ENCODE measurements at regions not wholly inside any gene's neighbourhood (a gene's known extent, or its start where the extent isn't known, plus 50 kb on each side); places are given as distances from the start of the nearest gene placed in this dataset.

- FAIRE-seq (no peak), DNase-seq (ENCODE audit: low read depth, low spot score) (no peak)
- no peaks in the 10 kb centered on the region for H3K36me3 ChIP-seq (ENCODE audit: control insufficient read depth in 2 of 2, extremely low read depth in 1 of 2, insufficient read depth in 2 of 2, low read length in 2 of 2)
These were observed 988.3 kb downstream of the TLE1 start for GRCh38 chr9:80701061-80701460.

GRCh38 chr9:80699511-80699998 is 989.8 kb downstream of the TLE1 start:
- FAIRE-seq (no peak), DNase-seq (ENCODE audit: low read depth, low spot score) (no peak)
- no peak overlapping the region for H3K27ac ChIP-seq (ENCODE audit: insufficient read depth, low read depth, low read length)
- ChIA-PET POLR2A (no interaction called here), CTCF (no interaction called here)
- H2AFZ ChIP-seq (ENCODE audit: low read depth, low read length), result no peak overlapping the region
- no peaks in the 10 kb centered on the region for H4K20me1 ChIP-seq (replicated peaks; ENCODE audit: control insufficient read depth, extremely low read depth, insufficient read depth, low read length)
- dilution Hi-C loops (cut with MboI; ENCODE audit: extremely low pct_ligation_motif_present, low sequenced_read_pairs), result no loop called here
- no peaks in the 10 kb centered on the region for H3K36me3 ChIP-seq (ENCODE audit: control insufficient read depth in 2 of 2, extremely low read depth in 1 of 2, insufficient read depth in 2 of 2, low read length in 2 of 2)
- H3K9me3 ChIP-seq (replicated peaks; ENCODE audit: control insufficient read depth, insufficient read depth, low read length), result peaks cover 3% of the 10 kb centered on the region
- H3K4me2 ChIP-seq (ENCODE audit: insufficient read depth, low read length), result no peak overlapping the region
- intact Hi-C loops (cut with micrococcal nuclease), result no loop called here
- H3K9me1 ChIP-seq (replicated peaks; ENCODE audit: control insufficient read depth, extremely low read depth, insufficient read depth, low read length), result no peaks in the 10 kb centered on the region
- BruUV-seq (replicated peaks), result no TSS peak
- H3K4me3 ChIP-seq (replicated peaks in 1 of 3; ENCODE audit: insufficient read depth in 1 of 3, low read depth in 1 of 3, low read length in 3 of 3), result no peak overlapping the region
- no peak overlapping the region for H3K9ac ChIP-seq (replicated peaks; ENCODE audit: extremely low read depth, insufficient read depth, low read length)
- no peaks in the 10 kb centered on the region for H3K4me1 ChIP-seq (ENCODE audit: control insufficient read depth, extremely low read depth, insufficient read depth, low read length)
- H3K27me3 ChIP-seq (ENCODE audit: control insufficient read depth in 2 of 2, insufficient read depth in 2 of 2, low read length in 2 of 2), result no peaks in the 10 kb centered on the region
- no peaks in the 10 kb centered on the region for H3K79me2 ChIP-seq (ENCODE audit: control insufficient read depth, insufficient read depth, low read length)
- TF ChIP-seq MYC (IDR thresholded peaks at IDR 0.05; ENCODE audit: low read depth, low read length), result no peak

More at GRCh38 chr9:80701061-80701460, 988.3 kb downstream of the TLE1 start:
- ChIA-PET CTCF (no interaction called here), POLR2A (no interaction called here)
- Histone ChIP-seq H3K4me2 (ENCODE audit: insufficient read depth, low read length) (no peak overlapping the region), H3K27me3 (ENCODE audit: control insufficient read depth in 2 of 2, insufficient read depth in 2 of 2, low read length in 2 of 2) (no peaks in the 10 kb centered on the region), H3K27ac (ENCODE audit: insufficient read depth, low read depth, low read length) (no peak overlapping the region), H3K4me1 (ENCODE audit: control insufficient read depth, extremely low read depth, insufficient read depth, low read length) (no peaks in the 10 kb centered on the region), H3K79me2 (ENCODE audit: control insufficient read depth, insufficient read depth, low read length) (no peaks in the 10 kb centered on the region), H3K4me3 (replicated peaks in 1 of 3; ENCODE audit: insufficient read depth in 1 of 3, low read depth in 1 of 3, low read length in 3 of 3) (no peak overlapping the region), H2AFZ (ENCODE audit: low read depth, low read length) (no peak overlapping the region), H3K9ac (replicated peaks; ENCODE audit: extremely low read depth, insufficient read depth, low read length) (no peak overlapping the region), H3K9me3 (replicated peaks; ENCODE audit: control insufficient read depth, insufficient read depth, low read length) (peaks cover 3% of the 10 kb centered on the region), H4K20me1 (replicated peaks; ENCODE audit: control insufficient read depth, extremely low read depth, insufficient read depth, low read length) (no peaks in the 10 kb centered on the region), H3K9me1 (replicated peaks; ENCODE audit: control insufficient read depth, extremely low read depth, insufficient read depth, low read length) (no peaks in the 10 kb centered on the region)
- TF ChIP-seq CTCF (IDR thresholded peaks at IDR 0.05; ENCODE audit: extremely low read depth in 1 of 2, insufficient read depth in 1 of 2, low read depth in 1 of 2, low read length in 2 of 2), result no peak
- no peak for TF ChIP-seq GATA2 (IDR thresholded peaks at IDR 0.05; ENCODE audit: insufficient read depth, insufficient read length, low read depth, low read length)
- no peak for TF ChIP-seq EZH2 (IDR thresholded peaks at IDR 0.05; ENCODE audit: borderline replicate concordance, low read depth, low read length, severe bottlenecking)
- no peak for TF ChIP-seq MYC (IDR thresholded peaks at IDR 0.05; ENCODE audit: low read depth, low read length)
- intact Hi-C loops (cut with micrococcal nuclease) (no loop called here), dilution Hi-C loops (cut with MboI; ENCODE audit: extremely low pct_ligation_motif_present, low sequenced_read_pairs) (no loop called here)
- no TSS peak for BruUV-seq (replicated peaks)
